Renal cortex interstitium (tissue), 11 donors: ENCODE measurements at regions not wholly inside any gene's neighbourhood (a gene's known extent, or its start where the extent isn't known, plus 50 kb on each side); places are given as distances from the start of the nearest gene placed in this dataset.

Source experiments
- DNase-seq, 11 donors: peaks; one replicate each; pipeline ENCODE4 v3.0.0-alpha.2; 2013; ENCODE audit warnings: low read depth in 9 of 11, low spot score in 4 of 11; ENCODE audit errors: extremely low read depth in 1 of 11

DNA sequence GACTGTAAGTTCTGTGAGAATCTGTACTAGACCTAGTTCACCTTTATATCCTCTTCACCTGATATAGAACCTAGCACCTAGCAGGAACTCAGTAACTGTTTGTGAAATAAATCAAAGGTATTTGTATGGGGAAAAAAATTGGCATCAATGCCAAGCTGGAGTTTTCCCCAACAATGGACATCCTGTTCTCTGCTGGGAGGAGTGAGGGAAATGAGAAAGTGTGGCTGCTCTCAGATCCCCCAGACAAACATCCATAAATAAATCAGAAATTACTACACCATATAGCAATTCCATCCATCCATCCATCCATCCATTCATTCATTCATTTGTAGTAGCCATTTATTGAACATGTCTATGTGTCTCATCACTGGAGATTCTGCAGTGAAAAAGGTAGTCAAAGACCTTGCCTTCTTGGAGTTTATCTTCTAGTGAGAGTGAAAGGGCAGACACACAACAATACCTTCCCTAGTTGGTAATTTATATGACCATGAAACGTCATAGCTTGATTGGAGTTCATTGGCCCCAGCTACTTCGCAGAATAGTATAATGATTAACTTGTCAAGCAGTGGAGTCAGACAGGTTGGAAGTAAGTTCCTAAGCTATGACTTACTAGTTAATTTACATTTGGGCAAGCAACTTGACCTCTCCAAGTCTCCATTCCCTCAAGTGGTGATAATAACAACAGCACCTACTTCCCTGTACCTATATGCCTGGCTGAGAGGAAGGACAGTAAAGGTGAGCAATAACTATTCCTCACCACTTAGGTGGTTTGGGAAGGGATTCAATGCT lies 98.7 kb upstream of the KIT start:
- DNase-seq, result no peak

DNA sequence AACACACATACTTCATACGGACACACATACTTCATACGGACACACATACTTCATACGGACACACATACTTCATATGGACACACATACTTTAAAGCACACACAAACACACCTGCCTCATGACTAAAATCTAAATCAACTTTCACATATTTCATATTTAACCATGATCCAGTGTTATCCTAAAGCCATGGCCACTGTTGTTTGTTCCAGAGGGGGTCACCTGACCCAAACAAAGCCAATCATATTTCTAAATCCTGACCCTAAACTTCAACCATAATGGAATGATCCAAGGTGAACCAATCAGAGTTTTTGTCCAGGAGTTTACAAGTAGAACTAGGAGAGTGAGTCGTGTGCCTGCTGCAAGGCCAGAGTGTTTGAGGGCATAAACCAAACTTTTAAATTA lies 97.2 kb upstream of the KIT start:
- DNase-seq, result no peak

DNA sequence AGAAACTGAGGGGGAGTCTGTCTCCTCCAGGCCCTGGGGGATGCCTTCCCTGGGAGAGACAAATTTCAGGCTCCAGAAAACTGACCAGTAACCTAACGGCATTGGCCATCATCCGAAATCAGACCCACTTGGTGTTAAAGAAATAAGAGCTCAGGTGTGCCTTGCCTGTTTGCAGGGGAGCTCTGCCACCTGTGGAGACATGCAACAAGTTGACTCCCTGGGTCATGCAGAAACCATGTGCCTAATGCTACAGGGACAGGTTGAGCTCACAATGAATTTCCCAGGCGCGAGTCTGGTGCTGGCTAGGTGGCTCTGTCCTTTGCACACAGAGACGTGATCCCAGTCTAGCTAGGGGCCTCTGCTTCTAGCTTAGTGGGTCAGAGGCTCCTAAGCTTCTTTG lies 95.8 kb upstream of the KIT start:
- no peak for DNase-seq

DNA sequence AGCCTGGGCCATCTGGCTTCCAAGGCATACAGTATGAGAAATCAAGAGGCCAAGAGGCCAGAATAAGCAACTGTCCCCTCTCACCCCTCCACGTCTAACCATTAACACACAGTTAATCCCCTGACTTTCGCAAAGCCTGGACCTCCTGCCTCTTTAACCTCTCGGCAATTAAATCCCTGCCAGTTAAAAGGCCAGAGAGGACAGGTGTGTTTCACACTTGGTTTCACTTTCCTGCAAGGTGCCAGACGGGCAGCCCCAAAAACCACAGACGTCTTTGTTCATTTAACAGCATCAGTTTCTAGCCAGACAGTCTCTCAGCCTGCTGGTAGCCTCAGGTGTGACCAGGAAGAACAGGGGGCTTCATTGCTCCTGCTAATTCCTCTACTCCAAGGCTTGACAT lies 91.1 kb upstream of the KIT start:
- no peak for DNase-seq

DNA sequence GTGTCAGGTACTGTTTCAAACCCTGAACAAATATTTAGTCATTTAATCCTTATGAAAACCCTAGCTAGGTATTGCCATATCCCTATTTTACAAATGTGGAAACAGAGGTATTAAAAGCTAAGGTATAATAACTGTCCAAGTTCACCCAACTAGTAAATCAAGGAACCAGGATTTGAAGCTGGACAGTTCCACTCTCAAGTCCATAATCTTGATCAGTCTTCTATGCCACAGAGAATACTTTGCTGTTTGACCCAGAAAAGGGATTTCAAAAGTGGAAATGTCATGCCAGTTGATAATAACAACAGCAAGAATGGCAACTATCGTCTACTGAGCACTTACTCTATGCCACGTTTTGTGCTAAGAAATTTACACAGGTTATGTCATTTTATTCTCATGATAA lies 90.4 kb upstream of the KIT start:
- DNase-seq, result no peak

DNA sequence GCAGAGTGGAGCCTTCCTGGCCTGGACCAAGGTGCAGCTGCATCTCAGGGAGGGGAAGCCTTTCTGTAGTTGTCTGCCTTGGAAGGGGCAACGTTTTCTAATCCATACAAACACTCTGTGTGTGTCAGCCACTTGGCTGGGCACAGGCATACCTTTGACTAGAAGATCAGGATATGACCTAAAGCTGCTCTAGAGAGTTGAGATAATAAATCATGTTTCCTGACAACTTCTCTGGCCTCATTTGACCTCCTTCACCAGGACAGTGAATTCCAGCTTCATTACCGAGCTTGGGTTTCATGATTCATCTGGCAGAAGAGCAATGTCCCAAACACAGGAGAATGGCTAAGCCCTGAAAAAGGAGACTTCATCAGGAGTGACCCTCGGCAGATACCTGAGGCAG lies 89.6 kb upstream of the KIT start:
- DNase-seq, result no peak

DNA sequence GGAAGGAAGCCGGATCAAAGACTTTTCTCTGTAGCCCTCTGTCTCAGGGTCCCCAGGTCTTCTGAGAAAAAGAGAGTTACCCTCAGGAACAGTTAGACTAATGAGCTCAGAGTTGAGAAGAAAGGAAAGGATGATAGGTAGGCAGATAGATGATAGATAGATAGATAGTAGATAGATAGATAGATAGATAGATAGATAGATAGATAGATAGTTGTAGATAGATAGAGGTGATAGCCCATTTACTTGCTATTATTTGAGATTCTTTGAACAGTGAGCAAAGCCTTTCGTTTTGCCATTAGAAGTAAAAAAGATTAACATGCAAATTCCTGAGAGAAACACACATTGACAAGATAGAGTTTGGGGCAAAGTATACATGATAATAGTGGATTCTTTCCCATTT lies 86.9 kb upstream of the KIT start:
- DNase-seq, result no peak

DNA sequence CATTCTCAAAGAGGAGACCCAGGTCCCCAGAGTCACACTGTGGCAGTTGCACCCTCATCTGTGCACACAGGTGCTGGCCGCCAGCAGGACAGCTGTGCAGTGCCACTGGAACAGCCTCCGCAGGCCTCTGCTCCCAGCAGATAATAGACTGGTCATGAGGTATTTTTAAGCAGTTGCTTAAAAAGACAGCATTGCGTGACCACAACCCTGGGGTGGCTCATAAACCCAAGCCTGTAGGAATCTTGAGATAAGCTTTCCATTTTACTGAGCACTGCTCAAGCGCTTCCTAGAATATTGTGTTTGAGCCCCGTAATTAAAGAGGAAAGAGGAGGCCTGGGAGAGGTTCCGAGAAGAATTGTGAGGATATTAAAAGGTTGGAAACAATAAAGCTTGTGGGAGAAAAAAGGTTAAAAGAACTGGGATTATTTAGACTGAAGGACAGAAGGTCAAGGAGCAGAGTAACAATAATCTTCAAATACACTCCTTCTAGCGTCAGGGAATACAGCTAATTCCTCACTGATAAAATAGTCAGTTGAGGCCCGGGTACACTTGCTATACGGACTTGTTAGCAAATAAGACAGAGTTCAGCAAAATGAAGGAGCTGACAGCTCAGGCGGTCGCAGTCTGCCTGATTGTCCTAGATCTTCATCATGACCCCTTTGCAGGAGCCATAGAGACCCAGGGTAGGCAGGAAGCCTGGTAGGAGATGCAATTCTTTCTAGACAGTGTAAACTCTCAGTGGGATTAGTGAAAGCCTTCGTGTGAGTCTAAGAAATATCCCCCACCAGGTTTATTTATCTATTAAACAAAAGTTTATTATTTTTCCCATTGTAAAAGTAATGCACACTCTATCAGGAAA lies 86.2 kb upstream of the KIT start:
- DNase-seq, result no peak

DNA sequence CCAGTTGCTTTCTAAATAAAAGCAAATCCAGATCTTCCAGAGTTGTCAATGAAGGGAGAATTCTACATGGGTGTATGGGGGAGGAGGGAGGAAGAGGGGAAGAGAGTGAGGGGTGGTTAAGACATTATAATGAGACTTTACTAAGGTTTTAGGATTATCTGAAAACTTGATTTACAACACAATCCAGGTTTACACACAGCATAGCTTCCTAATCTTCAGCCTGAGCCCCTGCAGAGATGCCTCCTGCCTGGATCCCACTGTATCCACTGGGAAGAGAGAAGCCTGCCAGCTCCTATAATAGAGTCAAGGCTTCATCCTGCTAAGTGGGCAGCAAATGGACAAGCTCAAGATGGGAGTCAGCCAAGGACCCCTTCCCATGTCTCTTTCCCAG lies 85.6 kb upstream of the KIT start:
- no peak for DNase-seq

DNA sequence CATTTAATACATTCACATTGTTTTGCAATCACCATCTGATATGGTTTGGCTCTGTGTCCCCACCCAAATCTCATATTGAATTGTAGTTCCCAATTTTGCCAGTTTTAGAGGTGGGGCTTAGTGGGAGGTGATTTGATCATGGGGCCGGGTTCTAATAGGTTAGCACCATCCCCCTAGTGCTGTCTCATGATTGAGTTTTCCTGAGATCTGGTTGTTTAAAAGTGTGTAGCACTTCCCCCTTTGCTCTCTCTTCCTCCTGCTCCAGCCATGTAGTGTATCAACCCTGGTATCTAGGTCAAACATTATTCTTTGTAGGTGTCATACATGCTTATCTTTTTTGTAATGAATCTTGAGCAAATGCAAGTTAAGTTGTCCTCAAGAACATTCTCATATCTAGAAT lies 83.3 kb upstream of the KIT start:
- no peak for DNase-seq

DNA sequence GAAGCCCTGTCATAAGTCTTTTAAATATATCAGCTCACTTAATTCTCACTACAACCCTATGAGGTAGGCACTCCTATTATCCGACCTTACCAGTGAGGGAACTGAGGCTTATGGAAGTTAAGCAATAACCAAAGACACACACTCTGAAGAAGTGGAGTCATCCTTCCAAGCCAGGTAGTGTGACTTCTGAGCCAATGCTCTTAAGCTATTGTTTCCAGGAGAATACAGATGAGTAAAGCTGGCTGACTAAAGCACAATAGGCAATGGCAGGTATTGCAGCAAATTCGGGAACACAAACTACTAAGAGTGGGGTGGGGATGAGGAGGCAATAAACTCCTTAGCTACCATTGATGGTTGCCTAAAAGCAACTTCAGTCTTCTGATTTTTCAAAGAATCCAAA lies 81.8 kb upstream of the KIT start:
- DNase-seq, result no peak

DNA sequence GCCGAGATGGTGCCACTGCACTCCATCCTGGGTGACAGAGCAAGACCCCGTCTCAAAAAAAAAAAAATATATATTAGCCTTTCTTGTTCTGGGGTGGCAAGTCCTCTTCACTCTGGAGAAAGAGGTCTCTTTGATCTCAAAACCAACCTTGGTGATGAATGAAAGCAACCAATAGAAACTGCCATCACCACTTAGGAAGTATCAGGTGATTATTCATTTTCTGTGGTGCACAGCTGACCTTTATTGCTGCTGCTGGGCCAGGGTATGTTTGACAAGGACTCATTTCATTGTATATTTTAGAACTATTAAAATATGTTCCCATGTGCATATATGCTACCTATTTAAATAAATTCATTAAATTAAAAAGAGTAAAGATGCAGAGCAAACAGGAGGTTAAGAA lies 76.0 kb upstream of the KIT start:
- DNase-seq, result no peak

DNA sequence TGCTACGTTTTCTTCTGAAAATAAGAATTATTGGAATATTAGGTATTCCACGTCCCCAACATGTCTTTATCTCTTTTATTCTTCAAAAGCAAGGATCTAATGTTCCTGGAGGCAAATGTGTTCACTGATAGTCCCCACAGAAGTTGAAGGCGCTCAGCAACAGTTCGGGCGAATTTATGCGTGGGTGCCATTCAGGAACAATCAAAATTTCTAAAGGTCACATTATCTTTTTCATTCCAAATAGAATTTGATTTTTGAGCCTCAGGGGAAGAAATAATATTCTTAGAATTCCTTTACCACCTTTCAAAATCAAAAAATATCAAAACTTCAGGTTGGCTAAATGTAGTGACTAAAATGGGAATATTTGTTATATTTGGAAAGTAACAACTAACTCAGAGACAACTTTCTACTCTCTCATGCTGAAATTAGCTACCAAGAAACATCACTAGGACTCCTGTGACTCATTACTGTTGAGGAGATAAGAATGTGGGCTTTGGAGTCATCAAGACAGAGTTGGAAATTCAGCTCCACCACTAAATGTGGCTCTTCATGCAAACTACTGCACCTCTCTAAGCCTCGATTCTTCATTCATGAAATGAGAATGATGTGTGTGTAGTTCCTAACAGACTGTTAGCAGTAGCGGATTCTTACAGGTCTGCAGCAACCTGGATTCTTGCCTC lies 72.3 kb upstream of the KIT start:
- no peak for DNase-seq

DNA sequence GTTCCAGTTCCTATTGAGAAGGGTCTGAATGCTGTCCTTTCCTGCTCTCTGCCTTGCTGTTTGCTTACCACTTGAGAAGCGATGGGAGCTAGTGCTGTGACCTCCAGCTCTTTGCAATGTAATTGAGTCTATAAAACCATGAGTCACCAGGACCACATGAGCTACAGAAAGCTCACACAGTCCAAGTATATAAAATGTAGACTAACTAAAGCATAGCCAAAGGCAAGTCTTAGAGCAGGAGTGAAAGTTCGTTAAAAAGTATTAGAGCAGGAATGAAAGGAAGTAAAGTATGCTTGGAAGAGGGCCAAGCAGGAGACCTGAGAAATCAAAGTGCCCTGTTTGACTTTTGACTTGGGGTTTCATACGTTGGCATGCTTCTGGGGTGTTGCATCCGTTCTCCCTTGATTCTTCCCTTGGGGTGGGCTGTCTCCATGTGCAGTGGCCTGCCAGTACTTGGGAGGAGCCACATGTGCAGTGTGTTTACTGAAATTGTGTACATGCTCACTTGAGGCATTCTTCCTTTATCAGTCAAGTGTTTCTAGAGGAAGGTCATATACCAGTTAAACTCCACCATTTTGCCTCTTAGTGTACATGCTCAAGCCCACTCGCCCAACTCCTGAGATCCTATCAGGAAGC lies 71.3 kb upstream of the KIT start:
- DNase-seq, result no peak

DNA sequence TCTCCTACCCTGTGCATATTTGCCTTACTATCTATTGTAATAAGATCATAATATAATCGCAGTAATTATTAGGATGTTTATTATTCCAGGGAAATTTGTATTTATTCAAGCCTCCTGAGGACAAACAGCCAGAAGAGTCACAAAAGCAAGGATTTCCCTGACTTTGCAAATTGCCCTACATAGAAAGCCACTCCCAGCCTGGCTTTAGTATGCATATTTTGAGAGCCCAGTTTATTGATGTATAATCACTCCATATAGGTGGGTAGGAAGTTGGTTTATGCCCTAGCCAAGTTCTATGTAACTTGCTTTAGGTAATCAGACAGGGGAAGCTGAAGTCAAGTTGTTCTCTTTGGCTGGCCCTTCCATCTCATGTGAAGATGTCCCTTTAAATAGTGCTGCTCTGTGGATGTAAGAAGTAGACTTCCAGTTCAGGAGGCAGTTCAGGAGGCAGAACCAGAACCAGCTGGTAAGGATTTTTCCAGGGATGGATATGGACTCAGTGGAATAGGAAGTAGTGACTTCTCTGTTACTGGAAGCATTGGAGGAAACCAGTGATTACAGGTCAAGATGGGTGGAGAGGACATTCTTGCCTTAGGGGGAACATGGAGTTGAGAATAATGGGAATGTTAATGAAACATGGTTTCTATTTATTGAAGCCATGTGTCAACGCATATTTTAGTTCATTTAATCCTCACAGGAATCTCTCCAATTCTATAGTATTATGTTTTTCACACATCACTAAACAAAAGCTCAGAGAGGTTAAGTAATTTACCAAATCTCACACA lies 70.5 kb upstream of the KIT start:
- no peak for DNase-seq

DNA sequence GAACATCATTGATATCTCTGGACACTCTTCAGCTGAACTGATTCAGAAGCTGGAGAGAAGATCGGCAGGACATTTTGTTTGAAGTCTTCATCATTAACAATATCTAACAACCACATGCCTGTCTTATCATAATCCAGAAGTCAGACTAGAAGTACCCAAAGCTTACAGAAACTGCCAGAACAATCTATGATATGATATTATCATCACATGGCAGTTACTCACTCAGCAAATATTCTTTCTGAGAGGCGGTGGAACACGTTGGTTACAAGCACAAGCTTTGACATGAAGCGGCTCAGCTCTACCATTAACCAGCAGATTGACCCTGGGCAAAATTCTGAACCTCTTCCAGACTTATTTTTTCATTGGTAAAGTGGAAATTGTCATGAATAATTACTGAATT lies 69.4 kb upstream of the KIT start:
- no peak for DNase-seq

DNA sequence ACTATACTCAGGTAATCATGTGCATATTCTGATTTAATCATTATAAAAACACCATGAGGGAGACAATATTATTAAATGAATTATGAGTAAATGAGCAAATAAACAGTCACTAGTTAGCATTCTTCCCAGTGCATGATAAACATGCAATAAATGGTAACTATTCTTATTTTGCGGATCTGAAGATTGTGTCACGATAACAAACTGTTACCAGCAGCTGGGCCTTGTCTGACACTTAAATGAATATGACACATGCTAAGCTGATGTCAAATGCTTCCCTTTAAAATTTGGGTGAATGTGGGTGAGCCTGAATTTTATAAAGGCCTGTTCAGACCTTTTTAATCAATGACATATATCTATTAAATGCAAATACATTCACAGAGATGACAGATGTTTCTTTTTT lies 68.2 kb upstream of the KIT start:
- DNase-seq, result no peak

DNA sequence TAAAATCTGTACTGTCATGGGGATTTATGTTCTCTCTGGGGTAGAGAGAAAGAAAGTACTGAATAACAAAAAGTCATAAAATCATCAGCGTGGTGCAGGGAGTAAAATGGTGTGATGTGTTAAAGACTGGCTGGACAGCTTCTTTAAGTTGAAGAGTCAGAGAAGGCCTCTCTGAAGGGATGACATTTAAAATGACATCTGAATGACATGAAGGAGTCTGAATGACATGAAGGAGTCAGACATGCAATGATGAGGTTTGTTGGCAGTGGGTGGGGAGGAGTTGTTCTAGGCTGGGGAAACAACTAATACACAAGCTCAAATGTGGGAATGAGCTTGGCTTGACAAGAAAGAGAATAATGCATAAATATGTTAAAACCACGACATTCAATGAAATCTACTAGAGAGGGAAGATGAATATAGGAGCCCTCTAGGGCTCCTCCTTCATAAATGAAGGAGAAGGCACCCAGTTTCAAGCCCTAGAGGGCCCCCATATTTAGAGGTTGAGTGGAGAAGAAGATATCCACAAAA lies 63.9 kb upstream of the KIT start:
- no peak for DNase-seq

DNA sequence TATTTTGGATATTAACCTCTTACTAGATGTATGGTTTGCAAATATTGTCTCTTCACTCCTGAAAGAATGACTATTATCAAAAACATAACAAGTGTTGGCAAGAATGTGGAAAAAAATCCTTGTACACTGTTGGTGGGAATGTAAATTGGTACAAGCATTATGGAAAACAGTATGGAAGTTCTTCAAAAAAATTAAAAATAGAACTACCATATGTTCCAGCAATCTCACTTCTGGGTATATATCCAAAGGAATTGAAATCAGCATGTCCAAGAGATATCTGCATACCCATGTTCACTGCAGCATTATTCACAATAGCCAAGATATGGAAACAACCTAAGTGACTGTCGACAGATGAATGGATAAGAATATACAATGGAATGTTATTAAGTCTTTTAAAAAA lies 61.6 kb upstream of the KIT start:
- DNase-seq, result no peak
